Neural cell (in vitro differentiated cells): ENCODE measurements at regions not wholly inside any gene's neighbourhood (a gene's known extent, or its start where the extent isn't known, plus 50 kb on each side); places are given as distances from the start of the nearest gene placed in this dataset.

Experiments
- H2AFZ ChIP-seq: fragments of 200-600, 300-800 bp; sonication (generic), shearing (Covaris generic); 2 replicates; pipeline ENCODE4 v1.6.0; 2014; ENCODE audit warnings: low read depth, mild to moderate bottlenecking, antibody characterized with exemption, low read length, moderate library complexity
- H3F3A ChIP-seq: fragments of 200-600 bp; shearing (Covaris generic); 2 replicates; pipeline ENCODE4 v1.6.1; 2016; ENCODE audit warnings: mild to moderate bottlenecking, moderate library complexity, mixed read lengths, antibody characterized with exemption, low read length; ENCODE audit not compliant: insufficient read depth, poor library complexity, severe bottlenecking
- H3K27ac ChIP-seq: fragments of 200-600, 300-800 bp; sonication (generic), shearing (Covaris generic); 2 replicates; pipeline ENCODE4 v1.5.1; 2014; ENCODE audit warnings: mild to moderate bottlenecking, low read length, moderate library complexity
- H3K27me3 ChIP-seq: fragments of 300-800, 200-600 bp; sonication (generic), shearing (Covaris generic); 2 replicates; pipeline ENCODE4 v1.6.0; 2014; ENCODE audit warnings: mild to moderate bottlenecking, low read depth, low read length, moderate library complexity; ENCODE audit not compliant: insufficient read depth
- H3K36me3 ChIP-seq: fragments of 300-800, 200-600 bp; sonication (generic), shearing (Covaris generic); 2 replicates; pipeline ENCODE4 v1.5.1; 2014; ENCODE audit warnings: mild to moderate bottlenecking, antibody characterized with exemption, low read length, moderate library complexity; ENCODE audit not compliant: insufficient read depth
- H3K4me2 ChIP-seq: fragments of 300-800, 200-600 bp; sonication (generic), shearing (Covaris generic); 2 replicates; pipeline ENCODE4 v1.6.0; 2014; ENCODE audit warnings: mild to moderate bottlenecking, low read length
- H3K4me3 ChIP-seq: fragments of 300-800, 200-600 bp; sonication (generic), shearing (Covaris generic); 2 replicates; pipeline ENCODE4 v1.5.1; 2014; ENCODE audit warnings: mild to moderate bottlenecking, low read length, moderate library complexity
- H3K79me2 ChIP-seq: fragments of 200-600 bp; shearing (Covaris generic); replicated peaks from 2 replicates; pipeline ENCODE4 v1.6.0; 2014; ENCODE audit warnings: mild to moderate bottlenecking, low read length, moderate library complexity; ENCODE audit not compliant: insufficient read depth
- H3K9ac ChIP-seq: fragments of 300-800, 200-600 bp; sonication (generic), shearing (Covaris generic); 2 replicates; pipeline ENCODE4 v1.6.1; 2016; ENCODE audit warnings: mild to moderate bottlenecking, low read length, mixed read lengths
- H3K9me2 ChIP-seq: fragments of 200-600 bp; shearing (Covaris generic); 2 replicates; pipeline ENCODE4 v1.6.1; 2016; ENCODE audit warnings: mild to moderate bottlenecking, low read length, mixed read lengths; ENCODE audit not compliant: insufficient read depth
- H3K9me3 ChIP-seq: fragments of 200-600, 300-800 bp; sonication (generic), shearing (Covaris generic); 2 replicates; pipeline ENCODE4 v1.6.1; 2016; ENCODE audit warnings: mild to moderate bottlenecking, mixed run types, low read length, moderate library complexity, mixed read lengths
- H4K20me1 ChIP-seq: fragments of 200-600 bp; shearing (Covaris generic); 2 replicates; pipeline ENCODE4 v1.6.1; 2016; ENCODE audit warnings: mild to moderate bottlenecking, mixed run types; ENCODE audit not compliant: insufficient read depth
- EP300 ChIP-seq: fragments of 450-650 bp; conservative IDR thresholded peaks from 2 replicates; pipeline ENCODE4 v1.6.1; 2014; ENCODE audit warnings: antibody characterized with exemption, mild to moderate bottlenecking, moderate library complexity; ENCODE audit not compliant: poor library complexity, severe bottlenecking
- EZH2 ChIP-seq: fragments of 200-600, 300-800 bp; shearing (Covaris generic), sonication (generic); IDR thresholded peaks from 2 replicates; pipeline ENCODE4 v1.6.1; 2014; ENCODE audit warnings: antibody characterized with exemption, low read length, borderline replicate concordance, mild to moderate bottlenecking; ENCODE audit not compliant: insufficient read depth, poor library complexity, severe bottlenecking
- MXI1 ChIP-seq: fragments of 450-650 bp; conservative IDR thresholded peaks from 2 replicates; pipeline ENCODE4 v1.6.1; 2014; ENCODE audit warnings: antibody characterized with exemption, mild to moderate bottlenecking; ENCODE audit not compliant: poor library complexity, severe bottlenecking
- POLR2AphosphoS5 ChIP-seq: IDR thresholded peaks from 2 replicates; pipeline ENCODE4 v1.6.1; 2012
- RAD21 ChIP-seq: fragments of 450-650 bp; conservative IDR thresholded peaks from 2 replicates; pipeline ENCODE4 v1.6.1; 2014; ENCODE audit warnings: antibody characterized with exemption, mild to moderate bottlenecking, moderate library complexity
- SMC3 ChIP-seq: fragments of 450-650 bp; conservative IDR thresholded peaks from 2 replicates; pipeline ENCODE4 v1.6.1; 2014; ENCODE audit warnings: antibody characterized with exemption, mild to moderate bottlenecking, moderate library complexity; ENCODE audit not compliant: poor library complexity
- TAF1 ChIP-seq: IDR thresholded peaks from 2 replicates; pipeline ENCODE4 v1.6.1; 2012; ENCODE audit warnings: low read depth
- TF ChIP-seq, protein P1 (sequence below): IDR thresholded peaks from 2 replicates; pipeline ENCODE4 v1.6.1; 2012; ENCODE audit warnings: borderline replicate concordance
- TF ChIP-seq, protein P2 (sequence below): fragments of 450-650 bp; IDR thresholded peaks from 2 replicates; pipeline ENCODE4 v1.5.1; 2014; ENCODE audit warnings: antibody characterized with exemption, mild to moderate bottlenecking, moderate library complexity; ENCODE audit not compliant: poor library complexity, severe bottlenecking

GRCh38 chr1:217136895-217137205 is 413.6 kb upstream of the ESRRG start:
- H3K79me2 ChIP-seq: no peaks in the 10 kb centered on the region
- no peak for TF ChIP-seq MXI1
- no peak for TF ChIP-seq EP300
- no peak for TF ChIP-seq SMC3
- no peak for TF ChIP-seq EZH2
- no peak for TF ChIP-seq TAF1
- no peak for TF ChIP-seq RAD21
- TF ChIP-seq POLR2AphosphoS5: no peak
- TF ChIP-seq, protein P1, sequence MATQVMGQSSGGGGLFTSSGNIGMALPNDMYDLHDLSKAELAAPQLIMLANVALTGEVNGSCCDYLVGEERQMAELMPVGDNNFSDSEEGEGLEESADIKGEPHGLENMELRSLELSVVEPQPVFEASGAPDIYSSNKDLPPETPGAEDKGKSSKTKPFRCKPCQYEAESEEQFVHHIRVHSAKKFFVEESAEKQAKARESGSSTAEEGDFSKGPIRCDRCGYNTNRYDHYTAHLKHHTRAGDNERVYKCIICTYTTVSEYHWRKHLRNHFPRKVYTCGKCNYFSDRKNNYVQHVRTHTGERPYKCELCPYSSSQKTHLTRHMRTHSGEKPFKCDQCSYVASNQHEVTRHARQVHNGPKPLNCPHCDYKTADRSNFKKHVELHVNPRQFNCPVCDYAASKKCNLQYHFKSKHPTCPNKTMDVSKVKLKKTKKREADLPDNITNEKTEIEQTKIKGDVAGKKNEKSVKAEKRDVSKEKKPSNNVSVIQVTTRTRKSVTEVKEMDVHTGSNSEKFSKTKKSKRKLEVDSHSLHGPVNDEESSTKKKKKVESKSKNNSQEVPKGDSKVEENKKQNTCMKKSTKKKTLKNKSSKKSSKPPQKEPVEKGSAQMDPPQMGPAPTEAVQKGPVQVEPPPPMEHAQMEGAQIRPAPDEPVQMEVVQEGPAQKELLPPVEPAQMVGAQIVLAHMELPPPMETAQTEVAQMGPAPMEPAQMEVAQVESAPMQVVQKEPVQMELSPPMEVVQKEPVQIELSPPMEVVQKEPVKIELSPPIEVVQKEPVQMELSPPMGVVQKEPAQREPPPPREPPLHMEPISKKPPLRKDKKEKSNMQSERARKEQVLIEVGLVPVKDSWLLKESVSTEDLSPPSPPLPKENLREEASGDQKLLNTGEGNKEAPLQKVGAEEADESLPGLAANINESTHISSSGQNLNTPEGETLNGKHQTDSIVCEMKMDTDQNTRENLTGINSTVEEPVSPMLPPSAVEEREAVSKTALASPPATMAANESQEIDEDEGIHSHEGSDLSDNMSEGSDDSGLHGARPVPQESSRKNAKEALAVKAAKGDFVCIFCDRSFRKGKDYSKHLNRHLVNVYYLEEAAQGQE: no peak
- H3F3A ChIP-seq: peaks cover 3% of the 10 kb centered on the region
- H4K20me1 ChIP-seq: no peaks in the 10 kb centered on the region
- H3K9me3 ChIP-seq: no peaks in the 10 kb centered on the region
- no peak overlapping the region for H3K9ac ChIP-seq
- no peak overlapping the region for H3K27ac ChIP-seq
- H3K27me3 ChIP-seq: peaks cover 100% of the 10 kb centered on the region
- H3K4me3 ChIP-seq: no peak overlapping the region
- H3K4me2 ChIP-seq: no peak overlapping the region
- no peaks in the 10 kb centered on the region for H3K9me2 ChIP-seq
- no peak overlapping the region for H2AFZ ChIP-seq
- H3K36me3 ChIP-seq: no peaks in the 10 kb centered on the region

DNA sequence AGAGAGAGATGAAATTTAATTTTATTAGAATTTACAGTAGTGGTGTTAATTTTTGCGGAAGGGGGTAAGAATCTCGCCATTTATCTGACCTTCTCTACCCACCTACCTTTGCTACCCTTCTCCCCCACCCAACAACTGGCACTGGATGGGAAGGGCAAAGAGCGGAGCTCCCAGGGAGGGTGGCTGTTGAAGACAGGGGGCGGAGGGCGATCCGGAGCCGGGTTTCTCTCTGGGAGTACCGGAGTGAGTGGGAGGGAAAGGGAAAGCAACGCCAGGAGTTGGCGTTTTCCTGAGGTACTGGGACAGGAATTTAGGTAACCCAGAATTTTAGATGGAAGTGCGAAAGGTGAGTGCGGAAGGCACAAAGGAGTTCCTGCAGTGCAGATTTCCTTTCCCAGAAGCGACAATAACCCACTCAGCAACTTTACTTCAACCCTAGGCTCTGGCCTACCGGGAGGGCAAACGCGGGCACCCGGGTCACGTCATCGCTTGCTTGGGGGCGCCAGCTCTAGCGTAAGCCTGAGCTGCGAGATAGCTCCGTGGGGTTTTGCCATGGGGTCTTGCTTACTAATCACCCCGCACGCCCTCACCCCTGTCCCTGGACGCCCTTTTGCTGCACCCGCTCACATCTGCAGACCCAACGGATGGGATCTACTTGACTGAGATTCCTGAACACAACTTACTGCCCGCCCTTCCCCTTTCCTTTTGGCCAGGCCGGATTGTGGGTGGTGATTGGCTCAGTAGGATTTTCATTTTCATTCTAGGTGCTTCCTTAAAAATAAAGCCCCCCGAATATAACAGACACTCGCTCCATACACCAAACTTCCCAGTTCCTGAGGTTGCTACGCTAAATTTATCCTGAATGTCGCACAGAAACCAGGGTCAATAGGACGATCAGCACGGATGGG is 413.0 kb upstream of the ESRRG start:
- Histone ChIP-seq H2AFZ (no peak overlapping the region), H3K4me2 (no peak overlapping the region), H3K9me3 (no peaks in the 10 kb centered on the region), H3K36me3 (no peaks in the 10 kb centered on the region), H3K27ac (no peak overlapping the region), H4K20me1 (no peaks in the 10 kb centered on the region), H3K27me3 (peaks cover 100% of the 10 kb centered on the region), H3F3A (no peaks in the 10 kb centered on the region), H3K9me2 (no peaks in the 10 kb centered on the region), H3K9ac (no peak overlapping the region), H3K79me2 (no peaks in the 10 kb centered on the region), H3K4me3 (peak overlapping the region; percentile 65)
- TF ChIP-seq EZH2: peak; percentile 35
- TF ChIP-seq, protein P2, sequence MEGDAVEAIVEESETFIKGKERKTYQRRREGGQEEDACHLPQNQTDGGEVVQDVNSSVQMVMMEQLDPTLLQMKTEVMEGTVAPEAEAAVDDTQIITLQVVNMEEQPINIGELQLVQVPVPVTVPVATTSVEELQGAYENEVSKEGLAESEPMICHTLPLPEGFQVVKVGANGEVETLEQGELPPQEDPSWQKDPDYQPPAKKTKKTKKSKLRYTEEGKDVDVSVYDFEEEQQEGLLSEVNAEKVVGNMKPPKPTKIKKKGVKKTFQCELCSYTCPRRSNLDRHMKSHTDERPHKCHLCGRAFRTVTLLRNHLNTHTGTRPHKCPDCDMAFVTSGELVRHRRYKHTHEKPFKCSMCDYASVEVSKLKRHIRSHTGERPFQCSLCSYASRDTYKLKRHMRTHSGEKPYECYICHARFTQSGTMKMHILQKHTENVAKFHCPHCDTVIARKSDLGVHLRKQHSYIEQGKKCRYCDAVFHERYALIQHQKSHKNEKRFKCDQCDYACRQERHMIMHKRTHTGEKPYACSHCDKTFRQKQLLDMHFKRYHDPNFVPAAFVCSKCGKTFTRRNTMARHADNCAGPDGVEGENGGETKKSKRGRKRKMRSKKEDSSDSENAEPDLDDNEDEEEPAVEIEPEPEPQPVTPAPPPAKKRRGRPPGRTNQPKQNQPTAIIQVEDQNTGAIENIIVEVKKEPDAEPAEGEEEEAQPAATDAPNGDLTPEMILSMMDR: no peak
